AG04450 (cell line): ENCODE measurements at regions not wholly inside any gene's neighbourhood (a gene's known extent, or its start where the extent isn't known, plus 50 kb on each side); places are given as distances from the start of the nearest gene placed in this dataset.
"Not testable (repeated sequence)": the region's sequence is repeated elsewhere in the genome, so short reads cannot be mapped to it uniquely, and the experiment has no call there.

ENCODE experiments used
- CTCF ChIA-PET: fragments of 300-600, 350-600 bp; formaldehyde crosslinking; extraction: SDS; loops from one replicate; lab custom pipeline; 2022; ENCODE audit warnings: antibody characterized with exemption, inconsistent platforms; lab: Charles Lee
- POLR2A ChIA-PET: fragments of 350-600 bp; formaldehyde crosslinking; extraction: SDS; loops from one replicate; lab custom pipeline; 2021; ENCODE audit warnings: antibody characterized with exemption, inconsistent platforms; lab: Yijun Ruan, JAX
- DNase-seq: peaks from one replicate; pipeline ENCODE4 v3.0.0-alpha.2; 2011; ENCODE audit warnings: low read depth, low spot score
- H3K27ac ChIP-seq: one replicate; pipeline ENCODE4 v1.5.1; 2012; ENCODE audit warnings: low read depth, low read length, control low read depth
- H3K27me3 ChIP-seq: one replicate; pipeline ENCODE4 v1.6.0; 2012; ENCODE audit warnings: low read length; ENCODE audit not compliant: control insufficient read depth, insufficient read depth
- H3K4me3 ChIP-seq: 2 replicates; pipeline ENCODE4 v1.5.1; 2011; ENCODE audit warnings: mild to moderate bottlenecking, low read depth, low read length, control low read depth
- H3K9me3 ChIP-seq: 2 replicates; pipeline ENCODE4 v1.5.1; 2012; ENCODE audit warnings: low read length; ENCODE audit not compliant: control insufficient read depth, insufficient read depth
- TF ChIP-seq, protein P1 (sequence below): IDR thresholded peaks from 2 replicates; pipeline ENCODE4 v1.5.1; 2011; ENCODE audit warnings: low read depth, low read length, control low read depth, inconsistent platforms

GRCh38 chr18:44568986-44569385 is 111.7 kb upstream of the SETBP1 start:
- ChIA-PET POLR2A (no interaction called here), CTCF (no interaction called here)
- H3K9me3 ChIP-seq = no peaks in the 10 kb centered on the region
- H3K27me3 ChIP-seq = no peaks in the 10 kb centered on the region
- TF ChIP-seq, protein P1, sequence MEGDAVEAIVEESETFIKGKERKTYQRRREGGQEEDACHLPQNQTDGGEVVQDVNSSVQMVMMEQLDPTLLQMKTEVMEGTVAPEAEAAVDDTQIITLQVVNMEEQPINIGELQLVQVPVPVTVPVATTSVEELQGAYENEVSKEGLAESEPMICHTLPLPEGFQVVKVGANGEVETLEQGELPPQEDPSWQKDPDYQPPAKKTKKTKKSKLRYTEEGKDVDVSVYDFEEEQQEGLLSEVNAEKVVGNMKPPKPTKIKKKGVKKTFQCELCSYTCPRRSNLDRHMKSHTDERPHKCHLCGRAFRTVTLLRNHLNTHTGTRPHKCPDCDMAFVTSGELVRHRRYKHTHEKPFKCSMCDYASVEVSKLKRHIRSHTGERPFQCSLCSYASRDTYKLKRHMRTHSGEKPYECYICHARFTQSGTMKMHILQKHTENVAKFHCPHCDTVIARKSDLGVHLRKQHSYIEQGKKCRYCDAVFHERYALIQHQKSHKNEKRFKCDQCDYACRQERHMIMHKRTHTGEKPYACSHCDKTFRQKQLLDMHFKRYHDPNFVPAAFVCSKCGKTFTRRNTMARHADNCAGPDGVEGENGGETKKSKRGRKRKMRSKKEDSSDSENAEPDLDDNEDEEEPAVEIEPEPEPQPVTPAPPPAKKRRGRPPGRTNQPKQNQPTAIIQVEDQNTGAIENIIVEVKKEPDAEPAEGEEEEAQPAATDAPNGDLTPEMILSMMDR = no peak
- no peak overlapping the region for H3K4me3 ChIP-seq
- no peak overlapping the region for H3K27ac ChIP-seq
- DNase-seq = no peak

DNA sequence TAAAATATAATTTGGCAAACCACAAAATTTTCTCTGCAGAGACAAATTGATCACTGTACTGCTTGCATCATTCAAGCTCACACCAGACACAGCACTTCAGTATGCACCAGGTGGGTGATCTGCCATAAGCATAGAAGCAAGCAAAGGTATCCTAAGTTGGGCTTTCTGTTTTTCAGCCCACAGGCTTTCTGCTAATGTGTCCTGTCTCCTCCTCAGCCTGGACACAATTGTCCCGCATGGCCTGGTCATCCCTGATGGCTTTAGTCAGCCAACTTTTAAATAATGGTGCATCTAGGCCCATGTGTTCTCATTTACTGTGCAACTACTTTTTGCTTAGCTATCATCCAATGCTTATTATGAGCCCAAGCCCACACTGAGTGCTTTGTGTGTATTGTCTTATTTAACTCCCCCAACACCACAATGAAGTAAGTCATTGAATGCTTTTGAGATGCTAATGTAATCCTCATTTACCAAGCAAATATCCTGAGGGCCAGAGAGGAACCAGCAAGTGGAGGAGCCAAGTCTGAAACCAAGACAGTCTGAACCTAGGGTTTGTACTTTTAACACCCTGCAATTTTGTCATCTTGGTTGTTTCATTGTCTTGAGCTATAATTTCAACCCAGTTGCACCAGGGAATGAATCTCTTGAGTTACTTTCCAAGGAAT is 111.2 kb upstream of the SETBP1 start:
- Histone ChIP-seq H3K27ac (no peak overlapping the region), H3K9me3 (no peaks in the 10 kb centered on the region), H3K4me3 (no peak overlapping the region), H3K27me3 (no peaks in the 10 kb centered on the region)
- CTCF ChIA-PET = interaction anchor here (1.4 kb wide), 1 partner anchor 9 kb away, joined by 8 read pairs; no protein-coding TSS in a partner anchor
- POLR2A ChIA-PET = no interaction called here
- TF ChIP-seq, protein P1 = no peak
- DNase-seq = no peak

DNA sequence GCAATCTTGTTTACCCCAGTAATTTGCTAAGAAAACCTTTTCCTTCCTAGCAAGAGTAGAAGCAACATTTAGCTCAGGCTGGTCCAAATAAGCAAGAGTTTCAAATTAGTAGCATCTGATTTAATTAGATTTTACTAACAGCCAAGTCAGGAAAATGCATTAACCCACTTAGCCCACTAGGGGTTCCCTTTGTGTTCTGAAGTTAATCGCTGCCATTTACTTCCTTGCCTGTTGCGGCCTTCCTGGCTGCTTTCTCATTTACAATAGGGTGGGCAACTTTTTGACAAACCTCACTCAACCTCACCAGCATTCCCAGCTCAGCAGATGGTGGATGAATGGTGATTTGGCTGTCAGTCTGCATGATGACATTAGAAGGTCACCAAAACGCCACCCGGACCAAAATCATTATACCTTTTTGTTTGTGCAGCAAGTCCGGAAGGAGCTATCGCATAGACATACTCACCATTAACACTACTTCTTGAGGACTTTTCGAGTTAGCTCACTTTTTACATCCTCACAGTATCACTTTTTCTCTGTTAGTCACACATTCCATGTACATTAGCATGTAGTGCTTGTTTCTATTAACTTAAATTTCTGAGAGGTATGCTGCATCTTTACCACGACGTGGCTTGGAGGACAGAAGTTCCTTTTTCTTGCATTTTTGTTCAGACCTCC is 101.5 kb upstream of the SETBP1 start:
- CTCF ChIA-PET = interaction anchor here (0.8 to 2.1 kb wide), 10 partner anchors 9 to 76 kb away, joined by 3 to 10 read pairs (median 4); no protein-coding TSS in a partner anchor

DNA sequence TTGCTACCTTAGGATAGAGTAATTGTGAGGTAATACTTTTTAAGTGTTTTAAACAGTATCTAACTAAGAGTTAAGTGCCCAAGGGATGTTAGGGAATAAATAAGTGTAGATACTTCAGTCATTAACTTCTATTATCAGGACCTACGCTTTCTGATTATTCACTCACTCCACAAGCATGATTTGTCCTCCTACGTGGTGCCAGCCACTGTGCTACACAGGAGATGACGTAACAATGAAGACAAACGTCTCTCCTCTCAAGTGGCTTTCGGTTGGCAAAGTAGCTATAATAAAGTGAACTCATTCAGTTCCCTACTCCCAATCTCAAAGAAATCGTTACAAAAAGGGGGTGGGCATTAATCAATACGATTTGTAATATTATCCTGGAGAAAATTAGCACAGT is 100.9 kb upstream of the SETBP1 start:
- ChIA-PET CTCF (interaction anchor here (1.0 to 2.1 kb wide), 8 partner anchors 9 to 75 kb away, joined by 3 to 10 read pairs (median 4); no protein-coding TSS in a partner anchor), POLR2A (no interaction called here)
- H3K9me3 ChIP-seq = no peaks in the 10 kb centered on the region
- H3K27me3 ChIP-seq = no peaks in the 10 kb centered on the region
- TF ChIP-seq, protein P1 = no peak
- no peak for DNase-seq
- no peak overlapping the region for H3K27ac ChIP-seq
- no peak overlapping the region for H3K4me3 ChIP-seq

More for the DNA sequence above, 101.5 kb upstream of the SETBP1 start:
- H3K4me3 ChIP-seq = no peak overlapping the region
- DNase-seq = no peak
- POLR2A ChIA-PET = no interaction called here
- TF ChIP-seq, protein P1 = peak; percentile 58
- no peaks in the 10 kb centered on the region for H3K9me3 ChIP-seq
- H3K27ac ChIP-seq = no peak overlapping the region
- no peaks in the 10 kb centered on the region for H3K27me3 ChIP-seq

- no peaks in the 10 kb centered on the region for H3K27me3 ChIP-seq
- no peak overlapping the region for H3K4me3 ChIP-seq
- H3K9me3 ChIP-seq = no peaks in the 10 kb centered on the region
- ChIA-PET CTCF (interaction anchor here (1.2 to 2.1 kb wide), 2 partner anchors 9 to 41 kb away, joined by 3 to 10 read pairs; no protein-coding TSS in a partner anchor), POLR2A (no interaction called here)
- H3K27ac ChIP-seq = no peak overlapping the region
- TF ChIP-seq, protein P1 = no peak
- DNase-seq = no peak
These were observed 100.5 kb upstream of the SETBP1 start for GRCh38 chr18:44580159-44580558.

GRCh38 chr18:44580782-44581181 is 99.9 kb upstream of the SETBP1 start:
- H3K9me3 ChIP-seq, H3K4me3 ChIP-seq, POLR2A ChIA-PET, DNase-seq, H3K27ac ChIP-seq, CTCF ChIA-PET, H3K27me3 ChIP-seq: not testable (repeated sequence)
